Left lung (tissue), 4 donors: ENCODE measurements at regions not wholly inside any gene's neighbourhood (a gene's known extent, or its start where the extent isn't known, plus 50 kb on each side); places are given as distances from the start of the nearest gene placed in this dataset.

Source experiments
- ATAC-seq: fragments of 200-7000 bp; cut with Tn5 transposase; one replicate; pipeline ENCODE4 v1.9.1; 2020; ENCODE audit warnings: moderate library complexity
- DNase-seq, 4 donors: peaks; one replicate each; pipeline ENCODE4 v3.0.0-alpha.2; 2013 to 2020
- H3K27ac ChIP-seq, 2 donors: fragments of 200-600 bp; sonication (generic) in 1 of 2; one replicate each; pipeline versions ENCODE4 v1.5.0 to v1.8.0; 2020 to 2021
- H3K27me3 ChIP-seq, 2 donors: fragments of 200-600 bp; sonication (generic) in 1 of 2; one replicate each; pipeline versions ENCODE4 v1.5.0 to v1.8.0; 2020 to 2021
- H3K36me3 ChIP-seq, 2 donors: fragments of 200-600 bp; sonication (generic) in 1 of 2; one replicate each; pipeline versions ENCODE4 v1.5.0 to v1.8.0; 2020 to 2021
- H3K4me1 ChIP-seq, 2 donors: fragments of 200-600 bp; one replicate each; pipeline ENCODE4 v1.8.0; 2021
- H3K4me3 ChIP-seq, 2 donors: fragments of 200-600 bp; sonication (generic) in 1 of 2; one replicate each; pipeline versions ENCODE4 v1.5.0 to v1.8.0; 2020 to 2021; ENCODE audit warnings: mild to moderate bottlenecking in 1 of 2
- H3K9me3 ChIP-seq, 2 donors: fragments of 200-600 bp; sonication (generic) in 1 of 2; one replicate each; pipeline versions ENCODE4 v1.5.0 to v1.8.0; 2020 to 2021
- intact Hi-C, 2 donors: fragments of 100-400 bp; cut with DNase I; formaldehyde crosslinking; loops; one replicate each; pipeline versions ENCODE4 v1.11.2 to v1.14.2; 2022
- TF ChIP-seq, protein P1 (sequence below), 2 donors: fragments of 200-600 bp; sonication (generic) in 1 of 2; IDR thresholded peaks; one replicate each; pipeline versions ENCODE4 v1.5.0 to v1.8.0; 2021; ENCODE audit warnings: antibody characterized with exemption in 2 of 2
- donor health status: DM: no; HTN: yes; CAD: no.
- donor health status: DM: no; HTN: no; CAD: no.

DNA sequence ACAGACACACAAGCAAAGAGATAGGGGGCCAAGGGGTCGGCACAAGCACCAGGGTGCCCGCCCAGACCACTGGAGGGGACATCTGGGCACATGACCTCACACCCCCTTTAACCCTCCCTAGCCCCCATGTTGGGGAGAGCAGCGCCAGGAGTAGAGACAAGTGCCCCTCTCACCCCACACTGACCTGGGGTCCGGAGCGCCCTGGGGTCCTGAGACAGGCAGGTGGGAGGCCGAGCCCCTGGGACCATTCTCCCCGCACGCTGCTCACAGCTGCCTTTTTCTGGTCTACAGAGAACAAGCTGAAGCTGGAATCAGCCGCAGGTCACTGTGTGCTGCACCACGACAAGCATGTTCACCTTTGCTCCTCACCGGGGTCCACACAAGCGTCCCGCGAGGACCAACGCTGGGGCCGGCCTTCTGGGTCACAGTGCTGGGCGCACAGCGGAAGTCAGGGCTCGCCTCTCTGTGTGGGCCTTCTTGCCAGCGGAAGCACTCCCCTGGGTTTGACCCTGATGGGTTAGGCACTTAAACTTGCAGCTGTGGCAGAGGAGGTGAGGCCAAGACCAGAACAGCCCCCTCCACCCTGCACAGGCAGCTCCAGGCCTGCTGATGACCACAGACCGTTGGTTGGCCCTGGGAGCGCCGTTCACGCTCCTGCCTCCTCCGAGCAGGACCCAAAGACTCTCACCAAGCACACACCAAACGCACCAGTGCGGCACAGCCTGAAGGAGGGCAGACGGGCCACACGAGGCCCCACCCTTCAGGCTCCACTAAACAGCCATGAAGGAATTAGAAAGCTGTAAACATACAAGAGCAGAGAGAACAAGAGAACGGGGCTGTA, 275.3 kb downstream of the EIPR1 start:
- DNase-seq (no peak), ATAC-seq (no peak)
- Histone ChIP-seq H3K4me1 (no peaks in the 10 kb centered on the region), H3K9me3 (no peaks in the 10 kb centered on the region), H3K27me3 (peaks cover 0 to 10% of the 10 kb centered on the region in 2 donors), H3K4me3 (no peak overlapping the region), H3K36me3 (no peaks in the 10 kb centered on the region), H3K27ac (no peak overlapping the region)
- TF ChIP-seq, protein P1, sequence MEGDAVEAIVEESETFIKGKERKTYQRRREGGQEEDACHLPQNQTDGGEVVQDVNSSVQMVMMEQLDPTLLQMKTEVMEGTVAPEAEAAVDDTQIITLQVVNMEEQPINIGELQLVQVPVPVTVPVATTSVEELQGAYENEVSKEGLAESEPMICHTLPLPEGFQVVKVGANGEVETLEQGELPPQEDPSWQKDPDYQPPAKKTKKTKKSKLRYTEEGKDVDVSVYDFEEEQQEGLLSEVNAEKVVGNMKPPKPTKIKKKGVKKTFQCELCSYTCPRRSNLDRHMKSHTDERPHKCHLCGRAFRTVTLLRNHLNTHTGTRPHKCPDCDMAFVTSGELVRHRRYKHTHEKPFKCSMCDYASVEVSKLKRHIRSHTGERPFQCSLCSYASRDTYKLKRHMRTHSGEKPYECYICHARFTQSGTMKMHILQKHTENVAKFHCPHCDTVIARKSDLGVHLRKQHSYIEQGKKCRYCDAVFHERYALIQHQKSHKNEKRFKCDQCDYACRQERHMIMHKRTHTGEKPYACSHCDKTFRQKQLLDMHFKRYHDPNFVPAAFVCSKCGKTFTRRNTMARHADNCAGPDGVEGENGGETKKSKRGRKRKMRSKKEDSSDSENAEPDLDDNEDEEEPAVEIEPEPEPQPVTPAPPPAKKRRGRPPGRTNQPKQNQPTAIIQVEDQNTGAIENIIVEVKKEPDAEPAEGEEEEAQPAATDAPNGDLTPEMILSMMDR (IDR thresholded peaks at IDR 0.05), result no peak
- intact Hi-C loops, result no loop called here

DNA sequence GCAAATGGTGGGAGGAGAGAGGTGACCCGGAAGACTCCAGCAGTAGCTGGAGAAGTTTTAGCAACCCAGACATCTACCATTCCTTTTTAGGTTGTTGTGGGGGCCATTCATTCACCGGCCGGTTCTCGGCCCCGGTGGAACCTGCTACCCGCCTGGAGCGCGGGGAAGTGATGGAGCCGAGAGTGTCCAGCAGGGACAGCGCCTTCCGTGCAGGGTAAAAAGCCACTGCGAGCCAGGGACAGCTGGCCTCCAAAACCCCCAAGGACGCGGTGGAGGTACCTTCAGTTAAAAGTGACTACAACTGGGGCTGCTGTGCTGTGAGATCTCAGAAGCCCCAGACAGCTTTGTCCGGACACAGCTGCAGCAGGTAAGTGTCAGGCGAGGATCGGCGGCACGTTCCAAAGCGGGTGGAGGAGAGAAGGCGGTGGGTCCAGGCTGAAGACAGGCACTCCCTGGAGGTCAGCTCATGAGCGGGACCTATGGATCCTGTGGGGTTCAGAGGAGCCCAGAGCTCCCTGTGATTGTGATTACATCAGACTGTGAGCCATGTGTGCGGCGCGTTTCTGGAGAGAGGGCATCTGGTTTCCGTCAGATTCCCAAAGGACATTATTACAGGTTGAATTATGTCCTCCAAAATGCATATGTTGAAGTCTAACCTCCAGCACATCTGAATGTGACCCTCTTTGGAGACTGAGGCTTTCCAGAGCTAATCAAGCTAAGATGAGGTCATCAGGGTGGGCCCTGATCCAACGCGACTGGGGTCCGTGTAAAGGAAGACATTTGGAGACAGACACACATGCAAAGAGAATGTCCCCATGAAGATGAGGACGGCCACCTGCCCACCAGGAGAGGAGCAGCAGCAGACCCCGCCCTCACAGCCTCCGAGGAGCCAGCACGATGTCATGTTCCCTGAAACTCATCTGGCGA, 276.3 kb downstream of the EIPR1 start:
- no peak for DNase-seq
- H3K9me3 ChIP-seq, result no peaks in the 10 kb centered on the region
- intact Hi-C loops, result no loop called here

DNA sequence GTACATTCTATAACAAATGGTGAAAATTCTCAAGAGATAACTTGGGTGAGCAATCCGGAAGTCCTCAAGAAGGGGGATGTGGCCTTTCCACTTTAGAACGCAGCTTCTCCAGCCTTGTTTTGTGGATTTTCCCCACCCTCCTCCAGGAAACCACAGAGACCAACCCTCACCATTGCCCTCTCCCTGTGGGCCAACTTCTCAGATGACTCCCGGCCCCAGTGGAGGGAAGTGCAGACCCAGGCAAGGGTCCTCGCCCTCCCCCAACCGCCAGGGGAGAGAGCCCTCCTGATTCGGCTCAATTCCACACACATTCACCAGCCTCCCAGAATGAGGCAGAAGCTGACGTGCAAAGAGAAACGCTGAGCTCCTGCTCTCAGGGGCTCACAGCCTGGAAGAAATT, 277.2 kb downstream of the EIPR1 start:
- TF ChIP-seq, protein P1 (IDR thresholded peaks at IDR 0.05), result no peak

More for the DNA sequence above, 276.3 kb downstream of the EIPR1 start:
- no peak for ATAC-seq
- no peaks in the 10 kb centered on the region for H3K4me1 ChIP-seq
- TF ChIP-seq, protein P1 (IDR thresholded peaks at IDR 0.05), result no peak
- H3K27me3 ChIP-seq, result peaks cover 0 to 10% of the 10 kb centered on the region in 2 donors
- no peaks in the 10 kb centered on the region for H3K36me3 ChIP-seq
- H3K27ac ChIP-seq, result no peak overlapping the region
- no peak overlapping the region for H3K4me3 ChIP-seq

GRCh38 chr2:3099860-3100234, 277.8 kb downstream of the EIPR1 start:
- Histone ChIP-seq H3K27me3 (peaks cover 0 to 10% of the 10 kb centered on the region in 2 donors), H3K4me1 (no peaks in the 10 kb centered on the region), H3K27ac (no peak overlapping the region), H3K4me3 (no peak overlapping the region), H3K36me3 (no peaks in the 10 kb centered on the region), H3K9me3 (no peaks in the 10 kb centered on the region)
- intact Hi-C loops, result no loop called here
- ATAC-seq, result no peak
- no peak for DNase-seq
- TF ChIP-seq, protein P1 (IDR thresholded peaks at IDR 0.05), result no peak

More for the DNA sequence above, 277.2 kb downstream of the EIPR1 start:
- peaks cover 0 to 10% of the 10 kb centered on the region in 2 donors for H3K27me3 ChIP-seq
- no peaks in the 10 kb centered on the region for H3K9me3 ChIP-seq
- no peak for DNase-seq
- H3K36me3 ChIP-seq, result no peaks in the 10 kb centered on the region
- H3K4me1 ChIP-seq, result no peaks in the 10 kb centered on the region
- H3K27ac ChIP-seq, result no peak overlapping the region
- ATAC-seq, result no peak
- intact Hi-C loops, result no loop called here
- H3K4me3 ChIP-seq, result no peak overlapping the region
